Type B pancreatic cell (in vitro differentiated cells): ENCODE measurements at regions not wholly inside any gene's neighbourhood (a gene's known extent, or its start where the extent isn't known, plus 50 kb on each side); places are given as distances from the start of the nearest gene placed in this dataset.

ENCODE experiments used
- DNase-seq: peaks from one replicate; pipeline ENCODE4 v3.0.0; 2021; ENCODE audit warnings: mixed read lengths; ENCODE audit not compliant: unreplicated experiment; ENCODE audit errors: extremely low spot score
- H3K27ac Mint-ChIP-seq: 2 replicates; pipeline ENCODE4 v1.8.0; 2021; ENCODE audit warnings: mild to moderate bottlenecking, mixed read lengths
- H3K27me3 Mint-ChIP-seq: 2 replicates; pipeline ENCODE4 v1.8.0; 2021; ENCODE audit warnings: mixed read lengths
- H3K36me3 Mint-ChIP-seq: 2 replicates; pipeline ENCODE4 v1.8.0; 2021; ENCODE audit warnings: mixed read lengths
- H3K4me1 Mint-ChIP-seq: one replicate; pipeline ENCODE4 v1.8.0; 2021; ENCODE audit warnings: mixed read lengths; ENCODE audit not compliant: unreplicated experiment
- H3K4me3 Mint-ChIP-seq: 2 replicates; pipeline ENCODE4 v1.8.0; 2021; ENCODE audit warnings: mild to moderate bottlenecking, mixed read lengths
- H3K9me3 Mint-ChIP-seq: 2 replicates; pipeline ENCODE4 v1.8.0; 2021; ENCODE audit warnings: mixed read lengths
- CTCF ChIP-seq: fragments of 200-600 bp; sonication (generic); conservative IDR thresholded peaks from 2 replicates; pipeline ENCODE4 v1.5.0; 2021; ENCODE audit warnings: antibody characterized with exemption, mild to moderate bottlenecking

- peaks cover 4% of the 10 kb centered on the region for H3K36me3 Mint-ChIP-seq
- no peaks in the 10 kb centered on the region for H3K27me3 Mint-ChIP-seq
- H3K4me1 Mint-ChIP-seq: no peaks in the 10 kb centered on the region
- TF ChIP-seq CTCF: no peak
- peaks cover 10% of the 10 kb centered on the region for H3K9me3 Mint-ChIP-seq
- H3K27ac Mint-ChIP-seq: peak overlapping the region; percentile 79
- DNase-seq: no peak
- no peak overlapping the region for H3K4me3 Mint-ChIP-seq
Observed at GRCh38 chr2:155404433-155405002, 706.0 kb downstream of the KCNJ3 start.

- H3K27me3 Mint-ChIP-seq: no peaks in the 10 kb centered on the region
- no peak overlapping the region for H3K4me3 Mint-ChIP-seq
- TF ChIP-seq CTCF: no peak
- no peak overlapping the region for H3K27ac Mint-ChIP-seq
- no peaks in the 10 kb centered on the region for H3K36me3 Mint-ChIP-seq
- H3K9me3 Mint-ChIP-seq: no peaks in the 10 kb centered on the region
- H3K4me1 Mint-ChIP-seq: no peaks in the 10 kb centered on the region
- no peak for DNase-seq
Observed at GRCh38 chr2:155393406-155393805, 694.9 kb downstream of the KCNJ3 start.

GRCh38 chr2:155391613-155392130 is 693.2 kb downstream of the KCNJ3 start:
- DNase-seq: no peak
- Mint-ChIP-seq H3K27me3 (no peaks in the 10 kb centered on the region), H3K4me1 (no peaks in the 10 kb centered on the region), H3K27ac (no peak overlapping the region), H3K9me3 (no peaks in the 10 kb centered on the region), H3K4me3 (no peak overlapping the region), H3K36me3 (no peaks in the 10 kb centered on the region)
- no peak for TF ChIP-seq CTCF

- no peak for TF ChIP-seq CTCF
- H3K4me3 Mint-ChIP-seq: no peak overlapping the region
- no peak for DNase-seq
- no peak overlapping the region for H3K27ac Mint-ChIP-seq
- H3K36me3 Mint-ChIP-seq: no peaks in the 10 kb centered on the region
- H3K9me3 Mint-ChIP-seq: no peaks in the 10 kb centered on the region
- no peaks in the 10 kb centered on the region for H3K27me3 Mint-ChIP-seq
- H3K4me1 Mint-ChIP-seq: no peaks in the 10 kb centered on the region
Observed at GRCh38 chr2:155389224-155389623, 690.7 kb downstream of the KCNJ3 start.

- H3K4me3 Mint-ChIP-seq: no peak overlapping the region
Observed at GRCh38 chr2:155384555-155385123, 686.1 kb downstream of the KCNJ3 start.

More at GRCh38 chr2:155384555-155385123, 686.1 kb downstream of the KCNJ3 start:
- no peaks in the 10 kb centered on the region for H3K27me3 Mint-ChIP-seq
- H3K4me1 Mint-ChIP-seq: no peaks in the 10 kb centered on the region
- H3K27ac Mint-ChIP-seq: no peak overlapping the region
- no peaks in the 10 kb centered on the region for H3K36me3 Mint-ChIP-seq
- no peak for DNase-seq
- no peak for TF ChIP-seq CTCF
- H3K9me3 Mint-ChIP-seq: no peaks in the 10 kb centered on the region
